GM21528 (cell line): ENCODE measurements at regions not wholly inside any gene's neighbourhood (a gene's known extent, or its start where the extent isn't known, plus 50 kb on each side); places are given as distances from the start of the nearest gene placed in this dataset.
"Not testable (repeated sequence)": the region's sequence is repeated elsewhere in the genome, so short reads cannot be mapped to it uniquely, and the experiment has no call there.

Experiments used
- ATAC-seq: cut with Tn5 transposase; IDR thresholded peaks from one replicate; pipeline ENCODE4 v1.9.1; 2021; ENCODE audit warnings: mild to moderate bottlenecking, moderate library complexity; ENCODE audit not compliant: unreplicated experiment, low FRiP score

- no peak for ATAC-seq
Measured at GRCh38 chr12:59365133-59365532, 230.7 kb upstream of the SLC16A7 start.

GRCh38 chr12:59357811-59358210, 238.0 kb upstream of the SLC16A7 start:
- no peak for ATAC-seq

- not testable (repeated sequence) for ATAC-seq
Measured at GRCh38 chr12:59346248-59346647, 249.6 kb upstream of the SLC16A7 start.

DNA sequence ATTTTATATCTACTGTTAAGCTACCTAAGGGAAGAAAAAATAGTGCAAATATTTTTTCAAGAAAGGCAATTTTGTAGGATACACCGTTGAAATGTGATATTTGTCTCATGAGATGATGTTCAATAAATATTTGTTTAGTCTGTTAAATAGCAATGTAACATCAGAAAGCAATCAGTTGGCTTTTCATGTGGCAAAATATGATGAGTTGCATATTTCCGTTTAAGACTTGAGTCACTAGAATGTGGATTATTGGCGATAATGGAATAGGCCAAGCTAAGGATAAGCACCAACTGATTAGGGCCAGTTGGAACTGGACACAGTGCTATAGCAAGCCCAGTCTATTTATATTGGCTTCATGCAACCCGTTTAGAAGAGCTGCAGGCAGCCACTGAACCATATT, 250.4 kb upstream of the SLC16A7 start:
- no peak for ATAC-seq

DNA sequence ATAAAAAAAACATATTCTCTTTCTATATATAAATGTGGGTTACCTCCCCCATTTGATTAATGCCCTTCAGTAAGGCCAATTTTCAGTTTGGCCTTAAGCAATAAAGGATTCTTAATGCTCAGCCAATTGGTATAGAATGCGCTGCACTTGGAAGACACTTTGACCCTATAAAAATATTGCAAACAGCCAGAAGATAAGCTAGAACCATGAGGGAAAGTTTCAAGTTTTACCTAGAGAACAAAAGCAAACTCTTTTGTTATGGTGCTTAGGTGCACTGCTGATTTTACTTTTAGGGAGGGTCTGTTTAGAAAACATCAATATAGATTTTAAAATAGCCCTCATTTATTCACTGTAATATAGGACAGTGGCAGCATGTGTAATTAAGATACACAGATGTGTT, 251.6 kb upstream of the SLC16A7 start:
- ATAC-seq: no peak

DNA sequence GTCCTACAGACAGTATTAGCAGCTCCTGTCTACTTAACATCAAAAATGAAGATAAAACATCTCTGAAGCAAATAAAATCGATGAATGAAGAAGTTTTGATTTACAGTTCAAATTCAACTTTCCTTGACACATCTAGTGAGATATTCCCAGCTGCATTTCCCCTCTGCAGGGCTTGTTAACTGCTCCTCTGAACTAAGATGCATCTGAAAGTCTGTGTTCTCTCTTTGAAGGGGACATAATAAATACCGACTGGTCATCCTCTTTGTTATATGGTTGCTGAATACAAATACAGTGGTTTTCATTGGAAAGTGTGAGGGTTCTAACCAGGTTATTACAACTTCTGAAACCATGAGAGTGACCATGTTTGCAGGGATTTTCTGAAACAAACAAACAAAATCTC, 266.4 kb upstream of the SLC16A7 start:
- ATAC-seq: no peak

GRCh38 chr12:59328395-59329075, 267.3 kb upstream of the SLC16A7 start:
- not testable (repeated sequence) for ATAC-seq

DNA sequence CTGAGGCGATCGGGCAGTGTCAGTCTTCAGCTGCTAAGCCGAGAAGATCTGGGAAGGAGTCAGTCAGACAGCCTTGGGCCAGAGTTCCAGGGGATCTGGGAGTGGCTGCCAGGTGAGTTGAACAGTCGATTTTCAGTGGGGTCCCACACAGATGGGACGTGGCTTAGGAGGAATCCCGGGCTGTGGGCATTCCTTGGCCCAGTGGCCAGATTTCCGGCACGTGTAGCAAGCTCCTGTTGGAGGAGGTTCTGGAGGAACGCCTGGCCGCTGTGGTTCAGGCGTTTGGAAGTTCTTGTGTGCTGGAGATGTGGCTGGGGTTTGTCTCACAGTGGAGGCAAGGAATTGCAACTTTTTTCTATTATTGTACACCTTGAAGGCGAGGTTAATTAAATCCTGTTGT, 269.4 kb upstream of the SLC16A7 start:
- ATAC-seq: not testable (repeated sequence)

DNA sequence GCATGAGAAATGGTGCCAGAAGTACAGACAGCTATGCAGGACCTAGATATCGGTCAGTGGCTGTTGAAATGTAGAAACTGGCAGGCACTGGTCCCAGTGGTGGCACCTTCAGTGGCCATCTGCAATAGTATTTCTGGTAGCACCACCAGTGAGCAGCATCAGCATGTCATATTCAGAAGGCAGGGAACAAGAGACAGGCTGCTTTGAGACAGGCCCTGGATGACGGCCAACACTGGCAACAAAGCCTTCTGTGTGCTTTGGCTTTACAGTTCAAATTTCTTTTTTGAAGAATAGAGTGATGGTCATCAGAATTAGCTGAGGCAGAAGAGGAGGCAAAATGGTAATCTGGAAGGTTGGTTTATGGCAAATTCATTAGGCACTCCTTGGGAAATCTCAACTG, 273.4 kb upstream of the SLC16A7 start:
- ATAC-seq: no peak

- ATAC-seq: no peak
Measured at GRCh38 chr12:59321278-59321677, 274.6 kb upstream of the SLC16A7 start.

- no peak for ATAC-seq
Measured at GRCh38 chr12:59320112-59320511, 275.7 kb upstream of the SLC16A7 start.

DNA sequence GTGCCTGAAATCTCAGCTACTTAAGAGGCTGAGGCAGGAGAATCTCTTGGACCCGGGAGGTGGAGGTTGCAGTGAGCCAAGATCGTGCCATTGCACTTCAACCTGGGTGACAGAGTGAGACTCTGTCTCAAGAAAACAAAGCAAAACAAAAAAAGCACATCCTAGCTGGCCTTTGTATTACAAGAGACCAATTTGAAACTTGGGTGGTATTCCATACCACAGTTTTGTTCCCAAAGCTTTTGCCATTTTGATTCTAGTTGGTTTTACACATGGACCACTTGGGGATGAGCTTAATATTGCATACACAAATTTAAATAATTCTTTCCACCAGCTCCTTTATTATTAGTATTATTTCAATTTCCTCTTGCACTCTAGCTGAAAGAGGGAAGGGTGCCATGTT, 276.9 kb upstream of the SLC16A7 start:
- ATAC-seq: no peak

DNA sequence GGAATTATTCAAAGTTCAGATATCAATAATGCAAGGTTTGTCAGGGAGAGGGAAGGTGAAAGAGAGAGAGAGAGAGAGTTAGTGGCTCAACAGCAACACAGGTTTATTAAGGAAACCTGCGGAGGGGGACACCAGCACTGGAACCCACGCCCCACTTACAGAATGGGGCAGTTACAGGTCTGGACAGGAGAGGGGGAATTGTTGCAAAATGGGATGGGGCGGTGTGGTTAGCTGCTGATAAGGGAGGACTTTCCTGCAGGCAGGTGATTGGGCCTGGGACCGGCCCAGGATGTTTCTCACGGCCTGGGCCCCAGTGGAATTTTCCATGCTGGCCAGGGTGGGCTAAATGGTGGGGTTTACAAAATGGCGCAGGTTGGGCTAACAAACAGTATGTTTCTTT, 278.2 kb upstream of the SLC16A7 start:
- ATAC-seq: no peak

DNA sequence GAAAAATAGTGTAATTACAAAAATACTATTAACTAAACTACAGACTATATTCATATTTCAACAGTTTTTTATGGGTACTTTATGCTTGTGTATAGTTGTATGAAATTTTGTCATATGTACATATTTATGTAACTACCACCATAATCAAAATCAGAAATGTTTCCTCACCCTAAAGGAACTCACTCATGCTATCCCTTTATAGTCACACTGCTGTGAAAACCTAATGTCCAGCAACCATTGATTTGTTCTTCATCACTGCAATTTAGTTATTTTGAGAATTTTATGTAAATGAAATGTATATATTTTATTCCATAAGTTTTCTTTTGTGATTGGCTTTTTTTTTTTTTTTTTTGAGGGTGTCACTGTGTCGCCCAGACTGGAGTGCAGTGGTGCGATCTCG, 278.9 kb upstream of the SLC16A7 start:
- ATAC-seq: no peak

- ATAC-seq: not testable (repeated sequence)
Measured at GRCh38 chr12:59316354-59316753, 279.5 kb upstream of the SLC16A7 start.

DNA sequence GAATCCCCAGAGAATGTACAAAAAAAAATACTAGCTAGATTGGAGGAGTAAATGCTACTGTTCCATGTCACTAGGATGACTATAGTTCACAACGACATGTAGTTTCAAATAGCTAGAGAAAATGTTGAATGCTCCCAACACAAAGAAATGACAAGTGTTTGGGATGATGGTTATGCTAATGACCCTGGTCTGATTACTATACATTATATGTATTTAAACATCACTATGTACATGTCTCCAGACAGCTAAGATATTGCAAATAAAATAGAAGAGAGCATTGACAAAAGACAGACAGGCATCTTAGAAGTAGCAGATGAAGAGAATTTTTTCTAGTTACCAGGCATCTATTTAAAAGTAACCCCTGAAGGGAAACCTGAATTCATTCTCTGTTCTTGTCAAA, 281.6 kb upstream of the SLC16A7 start:
- no peak for ATAC-seq

GRCh38 chr12:59304077-59304721, 291.6 kb upstream of the SLC16A7 start:
- no peak for ATAC-seq

DNA sequence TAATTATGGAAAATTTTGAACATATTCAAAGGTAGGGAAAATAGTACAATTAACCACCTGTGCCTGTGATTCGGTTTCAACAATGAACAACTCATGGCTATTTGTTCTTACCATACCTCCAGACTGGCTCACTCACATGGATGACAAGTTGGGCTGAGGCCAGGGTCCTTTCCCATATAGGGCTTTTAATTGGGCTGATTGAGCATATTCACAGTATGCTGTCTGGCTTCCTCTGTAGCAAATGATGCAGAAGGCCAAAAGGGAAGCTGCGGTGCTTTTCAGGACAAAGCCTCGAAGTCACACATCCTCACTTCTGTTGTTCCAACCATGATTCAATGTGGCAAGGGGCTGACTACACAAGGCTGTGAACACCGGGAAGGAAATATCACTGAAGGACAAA, 297.5 kb upstream of the SLC16A7 start:
- no peak for ATAC-seq

GRCh38 chr12:59294221-59294620, 301.6 kb upstream of the SLC16A7 start:
- ATAC-seq: no peak

GRCh38 chr12:59282999-59283398, 312.8 kb upstream of the SLC16A7 start:
- no peak for ATAC-seq

DNA sequence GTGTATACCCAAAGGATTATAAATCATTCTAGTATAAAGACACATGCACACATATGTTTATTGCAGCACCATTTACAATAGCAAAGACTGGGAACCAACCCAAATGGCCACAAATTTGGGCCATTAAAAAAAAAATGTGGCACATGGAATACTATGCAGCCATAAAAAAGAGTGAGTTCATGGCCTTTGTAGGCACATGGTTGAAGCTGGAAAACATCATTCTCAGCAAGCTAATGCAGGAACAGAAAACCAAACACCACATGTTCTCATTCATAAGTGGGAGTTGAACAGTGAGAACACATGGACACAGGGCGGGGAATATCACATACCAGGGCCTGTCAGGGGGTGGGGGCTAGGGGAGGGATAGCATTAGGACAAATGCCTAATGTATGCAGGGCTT, 322.3 kb upstream of the SLC16A7 start:
- not testable (repeated sequence) for ATAC-seq

- ATAC-seq: no peak
Measured at GRCh38 chr12:59268295-59268809, 327.5 kb upstream of the SLC16A7 start.
